Endodermal cell (in vitro differentiated cells): ENCODE measurements at regions not wholly inside any gene's neighbourhood (a gene's known extent, or its start where the extent isn't known, plus 50 kb on each side); places are given as distances from the start of the nearest gene placed in this dataset.

ENCODE experiments used
- DNase-seq: peaks from one replicate; pipeline ENCODE4 v3.0.0-alpha.2; 2017
- H3K27ac ChIP-seq: 2 replicates; pipeline ENCODE4 v1.5.1; 2013; ENCODE audit warnings: mild to moderate bottlenecking, low read depth, low read length, moderate library complexity
- H3K27me3 ChIP-seq: 2 replicates; pipeline ENCODE4 v1.6.1; 2013; ENCODE audit warnings: mild to moderate bottlenecking, low read length, moderate library complexity; ENCODE audit not compliant: insufficient read depth, control insufficient read depth, poor library complexity, severe bottlenecking
- H3K36me3 ChIP-seq: 2 replicates; pipeline ENCODE4 v1.7.0; 2013; ENCODE audit warnings: mild to moderate bottlenecking, low read length, moderate library complexity; ENCODE audit not compliant: control insufficient read depth, insufficient read depth
- H3K4me1 ChIP-seq: one replicate; pipeline ENCODE4 v1.7.0; 2013; ENCODE audit warnings: low read length; ENCODE audit not compliant: control insufficient read depth, insufficient read depth
- H3K4me3 ChIP-seq: 2 replicates; pipeline ENCODE4 v1.5.1; 2013; ENCODE audit warnings: mild to moderate bottlenecking, low read length, moderate library complexity
- H3K9ac ChIP-seq: 2 replicates; pipeline ENCODE4 v1.6.1; 2013; ENCODE audit warnings: mild to moderate bottlenecking, low read length, moderate library complexity; ENCODE audit not compliant: poor library complexity, severe bottlenecking; ENCODE audit errors: extremely low read depth
- H3K9me3 ChIP-seq: 2 replicates; pipeline ENCODE4 v1.6.1; 2013; ENCODE audit warnings: mild to moderate bottlenecking, low read length, moderate library complexity; ENCODE audit not compliant: control insufficient read depth
- H3K27ac Mint-ChIP-seq: 2 replicates; pipeline ENCODE4 v1.8.0; 2020; ENCODE audit warnings: mixed read lengths
- H3K27me3 Mint-ChIP-seq: 2 replicates; pipeline ENCODE4 v1.8.0; 2021; ENCODE audit warnings: mild to moderate bottlenecking, mixed read lengths; ENCODE audit not compliant: insufficient read depth
- H3K36me3 Mint-ChIP-seq: 2 replicates; pipeline ENCODE4 v1.8.0; 2020; ENCODE audit warnings: low read depth, mixed read lengths
- H3K4me1 Mint-ChIP-seq: 2 replicates; pipeline ENCODE4 v1.8.0; 2020; ENCODE audit warnings: mixed read lengths
- H3K4me3 Mint-ChIP-seq: 2 replicates; pipeline ENCODE4 v1.8.0; 2020; ENCODE audit warnings: mild to moderate bottlenecking, moderate library complexity, mixed read lengths
- H3K9me3 Mint-ChIP-seq: 2 replicates; pipeline ENCODE4 v1.8.0; 2020; ENCODE audit warnings: mild to moderate bottlenecking, mixed read lengths
- CTCF ChIP-seq: fragments of 200-600 bp; sonication (generic); conservative IDR thresholded peaks from 2 replicates; pipeline ENCODE4 v1.5.0; 2021; ENCODE audit warnings: antibody characterized with exemption, mild to moderate bottlenecking
- WGBS, 2 experiments: methylation state at CpG; one replicate each; pipeline versions ENCODE4 v1.1.5 to v1.1.7; 2013; ENCODE audit warnings: missing lambda C conversion rate in 2 of 2, mixed read lengths in 1 of 2; ENCODE audit not compliant: insufficient coverage in 1 of 2, insufficient read length in 1 of 2; 5-methylcytosine and 5-hydroxymethylcytosine counted together

- no peak overlapping the region for H3K27ac Mint-ChIP-seq
- H3K4me1 ChIP-seq: peaks cover 4% of the 10 kb centered on the region
Observed at GRCh38 chr16:17776888-17777287, 306.1 kb upstream of the XYLT1 start.

GRCh38 chr16:17776465-17776864 lies 305.7 kb upstream of the XYLT1 start:
- Histone ChIP-seq H3K9ac (no peak overlapping the region), H3K4me1 (peaks cover 4% of the 10 kb centered on the region), H3K4me3 (no peak overlapping the region), H3K9me3 (no peaks in the 10 kb centered on the region), H3K27me3 (no peaks in the 10 kb centered on the region), H3K36me3 (no peaks in the 10 kb centered on the region), H3K27ac (no peak overlapping the region)
- H3K4me1 Mint-ChIP-seq: peaks cover 19% of the 10 kb centered on the region
- H3K4me3 Mint-ChIP-seq: no peak overlapping the region
- TF ChIP-seq CTCF: no peak
- 100% methylated on average over 1 of the region's 1 CpG; no CpG with 5 or more reads in 1 of the 2 experiments for WGBS, 2 experiments
- no peaks in the 10 kb centered on the region for H3K27me3 Mint-ChIP-seq
- H3K27ac Mint-ChIP-seq: no peak overlapping the region
- no peaks in the 10 kb centered on the region for H3K9me3 Mint-ChIP-seq
- no peaks in the 10 kb centered on the region for H3K36me3 Mint-ChIP-seq
- DNase-seq: no peak

More at GRCh38 chr16:17776888-17777287, 306.1 kb upstream of the XYLT1 start:
- no peak overlapping the region for H3K4me3 ChIP-seq
- Mint-ChIP-seq H3K4me3 (no peak overlapping the region), H3K9me3 (no peaks in the 10 kb centered on the region), H3K27me3 (no peaks in the 10 kb centered on the region), H3K36me3 (no peaks in the 10 kb centered on the region), H3K4me1 (peaks cover 17% of the 10 kb centered on the region)
- H3K9me3 ChIP-seq: no peaks in the 10 kb centered on the region
- H3K27me3 ChIP-seq: no peaks in the 10 kb centered on the region
- DNase-seq: no peak
- peak overlapping the region; percentile 5 for H3K27ac ChIP-seq
- no peaks in the 10 kb centered on the region for H3K36me3 ChIP-seq
- TF ChIP-seq CTCF: no peak
- no peak overlapping the region for H3K9ac ChIP-seq
- WGBS, 2 experiments: 68 to 89% methylated on average over 3 to 9 of the region's 9 CpGs

- H3K27me3 ChIP-seq: no peaks in the 10 kb centered on the region
- H3K4me3 ChIP-seq: no peak overlapping the region
- Mint-ChIP-seq H3K4me1 (peaks cover 19% of the 10 kb centered on the region), H3K27ac (no peak overlapping the region), H3K4me3 (no peak overlapping the region), H3K9me3 (peaks cover 6% of the 10 kb centered on the region), H3K27me3 (no peaks in the 10 kb centered on the region), H3K36me3 (no peaks in the 10 kb centered on the region)
- DNase-seq: no peak
- TF ChIP-seq CTCF: no peak
- WGBS, 2 experiments: 88 to 89% methylated on average over 3 to 4 of the region's 4 CpGs
- H3K36me3 ChIP-seq: no peaks in the 10 kb centered on the region
- peaks cover 4% of the 10 kb centered on the region for H3K4me1 ChIP-seq
- H3K9me3 ChIP-seq: no peaks in the 10 kb centered on the region
- no peak overlapping the region for H3K27ac ChIP-seq
- H3K9ac ChIP-seq: no peak overlapping the region
Observed at GRCh38 chr16:17775061-17775460, 304.3 kb upstream of the XYLT1 start.
